Epithelial cell of proximal tubule (primary cell): ENCODE measurements at regions not wholly inside any gene's neighbourhood (a gene's known extent, or its start where the extent isn't known, plus 50 kb on each side); places are given as distances from the start of the nearest gene placed in this dataset.

Experiments
- DNase-seq: peaks from one replicate; pipeline ENCODE4 v3.0.0-alpha.2; 2011; ENCODE audit warnings: low read depth
- H3K4me3 ChIP-seq: 2 replicates; pipeline ENCODE4 v1.5.1; 2011; ENCODE audit warnings: low read depth, mild to moderate bottlenecking, low read length
- CTCF ChIP-seq: conservative IDR thresholded peaks from 2 replicates; pipeline ENCODE4 v1.5.1; 2012; ENCODE audit warnings: low read depth, mild to moderate bottlenecking, low read length

- TF ChIP-seq CTCF = no peak
- no peak for DNase-seq
- H3K4me3 ChIP-seq = no peak overlapping the region
Measured at GRCh38 chr11:27933992-27934829, 173.7 kb downstream of the KIF18A start.

DNA sequence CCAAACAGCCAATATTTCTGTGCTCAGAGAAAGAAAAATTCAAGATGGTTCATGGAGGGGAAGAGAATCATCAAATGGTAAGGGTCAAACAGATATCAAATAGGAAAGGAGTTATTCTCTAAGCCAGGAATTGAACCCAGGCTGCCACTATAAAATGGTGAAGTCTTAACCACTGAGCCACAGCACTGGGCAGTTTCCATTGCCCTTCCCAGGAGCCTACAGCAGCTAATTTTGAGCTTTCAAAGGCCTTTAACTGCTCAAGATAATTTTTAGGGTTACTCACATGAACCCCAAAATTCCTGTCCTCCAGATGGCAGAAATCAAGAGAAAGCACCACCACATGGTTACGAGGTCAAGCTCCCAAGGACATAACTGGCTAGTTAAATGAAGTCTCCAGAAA lies 176.2 kb downstream of the KIF18A start:
- no peak overlapping the region for H3K4me3 ChIP-seq
- TF ChIP-seq CTCF = no peak
- DNase-seq = no peak

- DNase-seq = no peak
- no peak overlapping the region for H3K4me3 ChIP-seq
- no peak for TF ChIP-seq CTCF
Measured at GRCh38 chr11:27930946-27931345, 177.0 kb downstream of the KIF18A start.

DNA sequence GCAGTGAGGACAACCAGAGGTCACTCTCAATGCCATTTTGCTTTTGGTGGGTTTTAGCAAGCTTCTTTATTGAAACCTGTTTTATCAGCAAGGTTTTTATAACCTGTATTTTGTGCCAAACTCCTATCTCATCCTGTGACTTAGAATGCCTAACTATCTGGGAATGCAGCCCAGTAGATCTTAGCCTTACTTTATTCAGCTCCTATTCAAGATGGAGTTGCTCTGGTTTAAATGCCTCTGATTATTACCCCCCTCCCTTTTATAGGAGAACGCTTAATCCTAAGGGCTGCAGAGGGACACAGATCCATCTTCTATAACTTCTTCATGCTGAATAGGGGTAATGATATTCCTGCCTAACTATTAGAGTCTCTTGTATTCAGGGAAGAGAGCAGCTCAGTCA lies 179.1 kb downstream of the KIF18A start:
- TF ChIP-seq CTCF = no peak
- DNase-seq = no peak
- H3K4me3 ChIP-seq = no peak overlapping the region

GRCh38 chr11:27926981-27927481 lies 180.9 kb downstream of the KIF18A start:
- no peak for TF ChIP-seq CTCF
- no peak overlapping the region for H3K4me3 ChIP-seq
- no peak for DNase-seq

DNA sequence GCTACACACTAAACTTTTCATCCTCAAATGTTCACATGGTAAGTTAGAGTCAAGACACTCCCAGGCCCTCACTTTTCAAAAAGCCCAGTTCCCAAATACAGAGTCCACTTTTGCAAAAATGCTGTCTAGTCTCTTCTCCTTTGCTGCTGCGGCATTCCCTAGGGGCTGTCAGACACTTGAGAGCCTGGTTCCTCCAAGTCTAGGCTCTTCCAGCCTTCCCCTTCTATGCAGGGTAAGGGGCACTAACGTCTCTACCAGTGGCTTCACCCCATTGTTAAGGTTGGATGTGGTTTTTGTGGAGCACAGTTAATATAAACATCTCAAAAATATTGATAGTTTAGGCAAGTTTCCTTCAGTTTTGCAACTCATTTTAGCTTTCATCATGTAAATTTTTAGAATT lies 181.5 kb downstream of the KIF18A start:
- TF ChIP-seq CTCF = no peak
- H3K4me3 ChIP-seq = no peak overlapping the region
- DNase-seq = no peak

- no peak for DNase-seq
- no peak for TF ChIP-seq CTCF
- no peak overlapping the region for H3K4me3 ChIP-seq
Measured at GRCh38 chr11:27921472-27921871, 186.5 kb downstream of the KIF18A start.
